CD4-positive, CD25-positive, alpha-beta regulatory T cell (primary cell): ENCODE measurements at regions not wholly inside any gene's neighbourhood (a gene's known extent, or its start where the extent isn't known, plus 50 kb on each side); places are given as distances from the start of the nearest gene placed in this dataset.
A peak's percentile ranks its signal among the peaks of the same experiment; 100 is the strongest.

ENCODE experiments used
- ATAC-seq, 2 donors: fragments of 150-1000 bp; cut with Tn5 transposase; one replicate each; pipeline ENCODE4 v1.10.0; 2021; ENCODE audit warnings: low read depth in 2 of 2, moderate number of reproducible peaks in 2 of 2, moderate library complexity in 1 of 2
- DNase-seq, 3 donors: peaks; one replicate each; pipeline versions ENCODE4 v3.0.0 to v3.0.0-alpha.2; 2012 to 2022; ENCODE audit warnings: mixed read lengths in 1 of 3
- H3K27ac ChIP-seq: one replicate; pipeline ENCODE4 v1.7.0; 2013; ENCODE audit warnings: mild to moderate bottlenecking, low read length; ENCODE audit not compliant: insufficient read depth, poor library complexity, severe bottlenecking
- H3K27me3 ChIP-seq: one replicate; pipeline ENCODE4 v1.7.0; 2013; ENCODE audit warnings: low read length; ENCODE audit not compliant: control insufficient read depth, insufficient read depth
- H3K36me3 ChIP-seq: one replicate; pipeline ENCODE4 v1.7.0; 2013; ENCODE audit warnings: mild to moderate bottlenecking, low read length, moderate library complexity; ENCODE audit not compliant: control insufficient read depth, insufficient read depth
- H3K4me1 ChIP-seq: 2 replicates; pipeline ENCODE4 v1.7.0; 2013; ENCODE audit warnings: mild to moderate bottlenecking, low read length; ENCODE audit not compliant: insufficient read depth, control insufficient read depth, poor library complexity, severe bottlenecking
- H3K4me3 ChIP-seq: one replicate; pipeline ENCODE4 v1.7.0; 2013; ENCODE audit warnings: low read depth, mild to moderate bottlenecking, low read length, moderate library complexity
- H3K9me3 ChIP-seq, 2 experiments: 1 replicate in 1 of 2; 2 replicates in 1 of 2; pipeline ENCODE4 v1.7.0; 2013; ENCODE audit warnings: low read length in 2 of 2, mild to moderate bottlenecking in 1 of 2, moderate library complexity in 1 of 2; ENCODE audit not compliant: control insufficient read depth in 2 of 2
- H3K27ac Mint-ChIP-seq, 3 donors: one replicate each; pipeline ENCODE4 v1.8.0; 2020 to 2022; ENCODE audit warnings: mild to moderate bottlenecking in 3 of 3, mixed read lengths in 3 of 3, moderate library complexity in 2 of 3
- H3K27me3 Mint-ChIP-seq: one replicate; pipeline ENCODE4 v1.8.0; 2022; ENCODE audit warnings: mild to moderate bottlenecking, mixed read lengths
- H3K36me3 Mint-ChIP-seq: one replicate; pipeline ENCODE4 v1.8.0; 2020; ENCODE audit warnings: mixed read lengths
- H3K4me1 Mint-ChIP-seq, 4 donors: one replicate each; pipeline ENCODE4 v1.8.0; 2020 to 2022; ENCODE audit warnings: mixed read lengths in 4 of 4, mild to moderate bottlenecking in 1 of 4
- H3K4me3 Mint-ChIP-seq, 4 donors: one replicate each; pipeline ENCODE4 v1.8.0; 2020 to 2022; ENCODE audit warnings: mild to moderate bottlenecking in 4 of 4, mixed read lengths in 4 of 4, moderate library complexity in 3 of 4
- H3K9me3 Mint-ChIP-seq, 7 donors: one replicate each; pipeline ENCODE4 v1.8.0; 2020 to 2022; ENCODE audit warnings: mixed read lengths in 7 of 7, mild to moderate bottlenecking in 3 of 7, moderate library complexity in 2 of 7

DNA sequence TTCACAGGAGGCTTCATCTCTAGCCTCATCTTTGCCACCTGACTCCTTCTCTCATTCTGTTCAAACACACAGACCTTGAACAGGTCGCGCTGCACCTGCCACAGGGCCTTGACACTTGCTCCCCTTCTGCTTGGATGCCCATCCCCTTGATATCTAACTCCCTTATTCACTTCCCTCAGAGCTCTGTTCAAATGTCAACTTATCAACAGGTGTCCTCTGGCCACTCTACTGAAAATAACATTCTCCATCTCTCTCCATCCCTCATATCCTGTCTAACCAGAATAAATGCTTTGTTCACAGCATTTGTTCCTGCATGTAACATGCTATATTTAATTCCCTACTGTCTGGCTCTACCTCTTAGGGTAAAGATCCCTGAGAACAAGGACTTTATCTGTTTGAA, 67.2 kb upstream of the DRD2 start:
- Mint-ChIP-seq H3K9me3 (no peaks in the 10 kb centered on the region), H3K27me3 (peaks cover 9% of the 10 kb centered on the region), H3K36me3 (no peaks in the 10 kb centered on the region), H3K27ac (no peak overlapping the region), H3K4me1 (no peaks in the 10 kb centered on the region), H3K4me3 (no peak overlapping the region)
- no peak for ATAC-seq
- Histone ChIP-seq H3K4me3 (no peak overlapping the region), H3K4me1 (no peaks in the 10 kb centered on the region), H3K27ac (no peak overlapping the region), H3K36me3 (no peaks in the 10 kb centered on the region), H3K9me3 (no peaks in the 10 kb centered on the region), H3K27me3 (peaks cover 11% of the 10 kb centered on the region)
- no peak for DNase-seq

DNA sequence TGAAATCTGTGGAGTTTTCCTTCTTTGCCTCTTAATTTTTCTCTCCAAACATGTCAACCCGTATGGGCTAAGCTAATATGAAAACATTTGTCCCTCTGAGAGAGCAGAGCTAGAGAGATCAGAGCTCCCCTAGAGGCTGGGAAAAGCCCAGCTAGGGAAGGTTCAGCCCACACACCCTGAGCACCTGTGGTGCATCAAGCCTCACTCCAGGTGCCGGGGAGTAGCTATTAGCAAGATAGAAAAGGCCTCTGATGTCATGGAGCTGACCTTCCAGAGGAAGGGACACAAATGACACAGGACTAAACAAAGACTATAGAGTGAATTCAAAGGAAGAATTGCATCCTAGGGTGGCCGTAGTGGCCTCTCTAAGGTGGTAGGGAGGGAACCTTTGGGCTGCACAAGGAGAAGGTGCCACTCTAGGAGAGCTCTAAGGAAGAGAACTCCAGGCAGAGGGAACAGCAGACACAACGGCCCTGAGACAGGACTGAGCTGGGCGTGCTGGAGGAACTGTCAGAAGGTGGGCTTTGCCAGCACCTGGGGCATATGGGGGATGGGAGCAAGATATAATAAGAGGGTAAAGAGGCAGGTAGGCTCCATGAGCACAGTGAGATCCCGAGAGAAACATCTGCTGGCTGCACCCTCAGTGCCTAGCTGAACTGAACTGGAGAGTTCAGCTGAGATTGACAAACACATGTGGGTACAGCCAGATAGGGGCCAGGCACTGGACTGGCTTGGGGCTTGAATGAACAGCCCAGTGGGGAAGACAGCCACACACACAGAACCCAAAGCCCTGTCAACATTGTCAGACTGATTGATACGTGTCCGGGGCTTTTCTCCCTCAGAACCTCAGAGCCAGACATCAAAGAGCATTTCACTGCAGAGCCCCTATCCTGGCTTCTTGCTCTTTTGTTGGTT, 65.5 kb upstream of the DRD2 start:
- peaks cover 9% of the 10 kb centered on the region for H3K27me3 Mint-ChIP-seq
- H3K27ac Mint-ChIP-seq = no peak overlapping the region
- no peaks in the 10 kb centered on the region for H3K36me3 Mint-ChIP-seq
- H3K4me3 ChIP-seq = no peak overlapping the region
- peak overlapping the region in 1 of 4 donors; percentile 34 for H3K4me3 Mint-ChIP-seq
- H3K36me3 ChIP-seq = no peaks in the 10 kb centered on the region
- H3K4me1 ChIP-seq = no peaks in the 10 kb centered on the region
- no peaks in the 10 kb centered on the region for H3K4me1 Mint-ChIP-seq
- ATAC-seq (no peak), DNase-seq (no peak)
- no peaks in the 10 kb centered on the region for H3K9me3 Mint-ChIP-seq
- H3K27ac ChIP-seq = no peak overlapping the region
- H3K27me3 ChIP-seq = peaks cover 2% of the 10 kb centered on the region
- H3K9me3 ChIP-seq = no peaks in the 10 kb centered on the region

DNA sequence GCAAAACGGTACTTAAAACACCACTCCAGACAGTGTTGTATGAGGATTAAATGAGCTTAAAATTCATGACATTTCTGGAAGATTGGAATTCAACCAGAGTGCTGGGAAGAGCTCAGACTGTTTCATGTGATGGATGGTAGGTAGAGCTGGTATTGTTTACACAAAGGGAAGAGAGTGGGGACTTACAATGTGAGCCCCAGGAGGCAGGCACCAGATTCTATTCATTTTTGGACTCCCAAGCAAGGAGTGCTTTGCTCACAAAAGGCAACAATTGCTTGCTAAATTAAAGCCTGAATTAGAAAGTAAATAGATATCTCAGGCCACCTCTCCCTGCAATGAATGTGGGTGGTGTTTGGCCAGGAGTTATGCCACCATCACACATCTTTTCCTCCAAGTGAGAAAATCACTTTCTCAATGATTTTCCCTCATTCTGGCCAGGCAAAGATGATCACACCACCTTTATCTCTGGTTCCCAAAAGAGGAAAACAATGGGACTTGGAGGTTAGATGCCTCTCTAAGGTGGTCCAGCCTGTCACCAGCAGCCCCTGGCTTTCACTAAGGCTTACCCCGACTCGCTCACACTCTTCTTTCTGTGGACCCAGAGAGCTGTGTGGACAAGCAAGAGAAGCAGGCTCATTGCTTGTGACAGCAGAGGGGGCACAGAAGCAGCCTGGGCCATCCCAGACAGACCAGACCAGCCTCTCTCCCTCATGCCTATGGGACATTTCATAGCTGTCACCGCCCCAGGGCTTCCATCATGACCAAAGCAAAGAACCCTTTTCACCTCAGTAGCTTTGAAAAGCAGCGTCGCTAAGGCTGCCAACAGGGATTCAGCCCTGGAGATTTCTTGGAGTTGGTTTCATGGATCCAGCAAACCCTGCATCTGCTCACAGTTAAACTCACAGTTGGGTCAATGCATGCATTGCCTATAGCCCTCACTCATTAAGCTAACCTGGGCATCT, 63.5 kb upstream of the DRD2 start:
- DNase-seq (no peak), ATAC-seq (no peak)
- H3K9me3 Mint-ChIP-seq = no peaks in the 10 kb centered on the region
- no peaks in the 10 kb centered on the region for H3K36me3 Mint-ChIP-seq
- Histone ChIP-seq H3K27ac (no peak overlapping the region), H3K4me1 (no peaks in the 10 kb centered on the region), H3K36me3 (no peaks in the 10 kb centered on the region), H3K27me3 (no peaks in the 10 kb centered on the region), H3K9me3 (no peaks in the 10 kb centered on the region), H3K4me3 (no peak overlapping the region)
- H3K27ac Mint-ChIP-seq = no peak overlapping the region
- H3K4me3 Mint-ChIP-seq = no peak overlapping the region
- no peaks in the 10 kb centered on the region for H3K4me1 Mint-ChIP-seq
- peaks cover 20% of the 10 kb centered on the region for H3K27me3 Mint-ChIP-seq

DNA sequence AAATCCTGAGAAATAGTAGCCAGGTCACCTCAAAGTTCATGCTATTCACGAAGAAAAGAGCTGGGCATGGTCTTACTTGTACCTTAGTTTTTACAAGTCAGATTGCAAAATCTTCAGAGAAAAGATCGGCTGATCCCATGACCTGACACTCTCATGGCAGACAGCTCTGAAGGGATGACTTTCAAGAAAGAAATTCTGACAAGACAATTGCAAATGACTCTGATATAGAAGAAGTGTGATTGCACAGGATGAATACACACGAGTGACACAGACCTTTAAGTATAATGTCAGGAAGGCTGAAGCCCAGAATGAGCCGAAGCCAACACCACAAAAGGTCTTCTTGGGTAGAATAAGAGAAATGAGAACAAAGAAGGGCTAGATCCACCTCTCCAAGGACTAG, 59.4 kb upstream of the DRD2 start:
- Mint-ChIP-seq H3K27ac (no peak overlapping the region), H3K27me3 (peaks cover 16% of the 10 kb centered on the region), H3K9me3 (no peaks in the 10 kb centered on the region), H3K36me3 (no peaks in the 10 kb centered on the region), H3K4me1 (peaks cover 0 to 5% (median 0%) of the 10 kb centered on the region in 4 donors), H3K4me3 (no peak overlapping the region)
- H3K27ac ChIP-seq = no peak overlapping the region
- no peak for ATAC-seq
- no peak overlapping the region for H3K4me3 ChIP-seq
- no peaks in the 10 kb centered on the region for H3K27me3 ChIP-seq
- no peak for DNase-seq
- H3K36me3 ChIP-seq = no peaks in the 10 kb centered on the region
- H3K9me3 ChIP-seq = no peaks in the 10 kb centered on the region
- H3K4me1 ChIP-seq = no peaks in the 10 kb centered on the region

DNA sequence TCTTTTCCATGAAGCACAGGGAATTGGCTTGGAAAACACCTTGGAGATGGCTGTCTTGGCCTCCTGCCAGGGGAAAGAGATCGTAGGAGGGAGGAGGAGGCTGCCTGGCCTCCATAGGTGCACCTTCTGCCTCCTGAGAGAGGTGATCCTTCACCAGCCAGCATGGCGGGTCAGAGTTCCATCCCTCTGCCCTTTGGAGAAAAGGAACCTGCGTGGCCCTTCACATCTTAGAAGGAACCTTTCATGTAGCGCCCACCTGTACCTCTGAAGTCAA, 58.2 kb upstream of the DRD2 start:
- ATAC-seq (no peak), DNase-seq (no peak)
- Mint-ChIP-seq H3K9me3 (no peaks in the 10 kb centered on the region), H3K36me3 (no peaks in the 10 kb centered on the region), H3K4me3 (no peak overlapping the region), H3K4me1 (peaks cover 0 to 5% (median 0%) of the 10 kb centered on the region in 4 donors), H3K27ac (no peak overlapping the region), H3K27me3 (peaks cover 16% of the 10 kb centered on the region)
- no peak overlapping the region for H3K27ac ChIP-seq
- no peaks in the 10 kb centered on the region for H3K9me3 ChIP-seq
- no peaks in the 10 kb centered on the region for H3K36me3 ChIP-seq
- H3K4me1 ChIP-seq = no peaks in the 10 kb centered on the region
- no peaks in the 10 kb centered on the region for H3K27me3 ChIP-seq
- H3K4me3 ChIP-seq = no peak overlapping the region

DNA sequence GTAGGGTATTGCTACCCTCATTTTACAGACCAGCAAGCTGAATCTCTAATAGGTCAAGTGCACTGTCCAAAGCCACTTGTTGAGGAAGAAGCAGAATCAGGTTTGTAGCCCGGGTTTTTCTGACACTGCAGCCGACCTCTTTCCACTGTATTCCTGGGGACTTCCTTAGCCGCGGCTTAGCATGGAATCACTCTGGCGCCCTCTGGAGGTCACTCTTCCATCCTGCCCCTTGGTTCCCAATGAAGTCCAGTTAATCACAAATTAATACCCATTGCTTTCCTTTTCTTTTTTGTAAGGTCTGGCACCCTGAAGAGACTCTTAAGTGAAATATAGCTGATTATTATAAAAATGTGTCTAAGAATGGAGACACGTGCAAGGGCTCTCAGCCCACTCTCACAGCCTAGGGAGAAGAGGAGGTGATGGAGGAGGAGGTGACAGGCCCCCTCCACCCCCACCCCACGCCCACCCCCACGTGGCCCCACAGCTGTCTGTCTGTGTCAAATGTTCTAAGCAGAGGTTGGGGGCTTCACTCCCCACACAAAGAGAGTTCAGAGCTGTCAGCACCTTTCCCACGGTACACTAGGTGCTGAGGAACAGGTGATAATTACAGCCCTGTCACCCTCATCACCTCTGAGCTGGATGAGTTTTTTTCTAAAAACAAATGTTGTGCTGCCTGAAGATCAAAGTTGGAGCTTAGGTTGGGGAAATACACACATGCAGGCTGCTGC, 57.7 kb upstream of the DRD2 start:
- peaks cover 16% of the 10 kb centered on the region for H3K27me3 Mint-ChIP-seq
- H3K4me3 ChIP-seq = no peak overlapping the region
- H3K4me3 Mint-ChIP-seq = no peak overlapping the region
- no peak overlapping the region for H3K27ac Mint-ChIP-seq
- H3K36me3 Mint-ChIP-seq = no peaks in the 10 kb centered on the region
- no peaks in the 10 kb centered on the region for H3K4me1 ChIP-seq
- no peak overlapping the region for H3K27ac ChIP-seq
- H3K9me3 ChIP-seq = no peaks in the 10 kb centered on the region
- DNase-seq = peak; percentile 23 to 54 (median 39)
- H3K36me3 ChIP-seq = no peaks in the 10 kb centered on the region
- H3K9me3 Mint-ChIP-seq = no peaks in the 10 kb centered on the region
- H3K27me3 ChIP-seq = no peaks in the 10 kb centered on the region
- H3K4me1 Mint-ChIP-seq = peaks cover 0 to 5% (median 0%) of the 10 kb centered on the region in 4 donors
- no peak for ATAC-seq

DNA sequence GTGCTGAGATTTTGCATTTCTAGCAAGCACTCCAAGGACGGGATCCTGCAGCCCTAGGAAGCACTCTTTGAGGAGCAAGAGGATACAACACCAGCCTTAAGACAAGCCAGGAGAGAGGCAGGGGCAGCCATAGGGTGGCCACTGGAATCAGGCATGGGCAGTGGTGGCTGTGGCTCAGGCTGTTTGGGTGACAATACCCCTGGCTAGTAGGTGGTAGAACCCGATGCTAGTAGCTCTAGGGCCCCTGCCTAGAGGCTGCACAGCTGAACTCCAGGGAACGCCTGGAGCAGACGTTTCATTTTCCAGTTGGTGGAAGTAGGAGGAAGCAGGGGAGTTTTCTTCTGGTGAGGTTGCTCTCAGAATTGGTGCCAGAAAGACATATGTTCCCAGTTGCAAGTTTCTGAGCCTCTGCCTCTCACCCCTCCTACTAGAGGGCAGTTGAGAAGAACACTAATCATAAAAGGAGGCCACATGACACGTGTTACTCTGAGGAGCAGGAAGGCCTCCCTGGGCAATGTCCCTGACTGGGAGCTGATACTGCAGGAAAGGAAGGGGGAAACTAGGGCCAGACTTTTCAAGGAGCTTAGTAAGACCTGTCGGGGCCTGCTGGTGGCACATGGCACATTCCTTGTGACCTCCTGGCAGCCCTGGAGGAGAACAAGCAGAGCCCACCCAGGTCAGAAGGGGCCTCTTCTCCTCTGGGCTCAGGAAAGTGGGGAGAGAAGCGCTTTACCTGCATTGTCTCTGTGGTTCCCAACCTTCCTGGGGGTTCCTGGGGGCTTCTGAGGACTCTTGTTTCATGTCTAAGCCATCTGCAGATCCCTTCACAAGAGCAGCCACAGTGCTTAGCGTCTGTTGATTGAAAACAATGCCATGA, 56.6 kb upstream of the DRD2 start:
- Mint-ChIP-seq H3K27me3 (peaks cover 16% of the 10 kb centered on the region), H3K27ac (no peak overlapping the region), H3K36me3 (no peaks in the 10 kb centered on the region), H3K9me3 (no peaks in the 10 kb centered on the region), H3K4me3 (no peak overlapping the region), H3K4me1 (peaks cover 0 to 5% (median 0%) of the 10 kb centered on the region in 4 donors)
- H3K4me3 ChIP-seq = no peak overlapping the region
- DNase-seq (no peak), ATAC-seq (no peak)
- no peak overlapping the region for H3K27ac ChIP-seq
- no peaks in the 10 kb centered on the region for H3K36me3 ChIP-seq
- no peaks in the 10 kb centered on the region for H3K9me3 ChIP-seq
- no peaks in the 10 kb centered on the region for H3K4me1 ChIP-seq
- H3K27me3 ChIP-seq = no peaks in the 10 kb centered on the region
